Mesendoderm (in vitro differentiated cells): ENCODE measurements at regions not wholly inside any gene's neighbourhood (a gene's known extent, or its start where the extent isn't known, plus 50 kb on each side); places are given as distances from the start of the nearest gene placed in this dataset.

Experiments used
- DNase-seq: peaks from one replicate; pipeline ENCODE4 v3.0.0; 2013
- H2AK5ac ChIP-seq: 2 replicates; pipeline ENCODE4 v1.6.1; 2013; ENCODE audit warnings: low read length, inconsistent platforms
- H2BK120ac ChIP-seq: 2 replicates; pipeline ENCODE4 v1.6.1; 2013; ENCODE audit warnings: low read depth, mild to moderate bottlenecking, low read length, moderate library complexity, mixed read lengths
- H2BK15ac ChIP-seq: replicated peaks from 2 replicates; pipeline ENCODE4 v1.6.1; 2013; ENCODE audit warnings: low read depth, mild to moderate bottlenecking, moderate library complexity
- H2BK5ac ChIP-seq: 2 replicates; pipeline ENCODE4 v1.6.1; 2013; ENCODE audit warnings: low read length, inconsistent platforms
- H3K18ac ChIP-seq: 2 replicates; pipeline ENCODE4 v1.6.1; 2013; ENCODE audit warnings: mild to moderate bottlenecking, low read length, mixed read lengths
- H3K23ac ChIP-seq: one replicate; pipeline ENCODE4 v1.6.1; 2013; ENCODE audit warnings: low read length
- H3K27ac ChIP-seq: 2 replicates; pipeline ENCODE4 v1.5.1; 2013; ENCODE audit warnings: low read depth, mild to moderate bottlenecking, inconsistent platforms, low read length, moderate library complexity
- H3K27me3 ChIP-seq: 2 replicates; pipeline ENCODE4 v1.6.1; 2013; ENCODE audit warnings: low read length, control low read depth, mild to moderate bottlenecking, inconsistent platforms; ENCODE audit not compliant: insufficient read depth, poor library complexity
- H3K36me3 ChIP-seq: 2 replicates; pipeline ENCODE4 v1.6.1; 2013; ENCODE audit warnings: low read length, inconsistent platforms; ENCODE audit not compliant: control insufficient read depth, insufficient read depth
- H3K4ac ChIP-seq: one replicate; pipeline ENCODE4 v1.6.1; 2013; ENCODE audit warnings: low read depth, mild to moderate bottlenecking, low read length, moderate library complexity
- H3K4me1 ChIP-seq: 2 replicates; pipeline ENCODE4 v1.6.1; 2013; ENCODE audit warnings: low read depth, low read length, inconsistent platforms; ENCODE audit not compliant: control insufficient read depth
- H3K4me2 ChIP-seq: 2 replicates; pipeline ENCODE4 v1.6.1; 2013; ENCODE audit warnings: low read length
- H3K4me3 ChIP-seq: 2 replicates; pipeline ENCODE4 v1.5.1; 2013; ENCODE audit warnings: mild to moderate bottlenecking, low read length
- H3K56ac ChIP-seq: one replicate; pipeline ENCODE4 v1.6.1; 2013; ENCODE audit warnings: low read length
- H3K79me1 ChIP-seq: 2 replicates; pipeline ENCODE4 v1.6.1; 2013; ENCODE audit warnings: low read length, inconsistent platforms
- H3K79me2 ChIP-seq: 2 replicates; pipeline ENCODE4 v1.6.1; 2013; ENCODE audit warnings: mild to moderate bottlenecking, low read length; ENCODE audit not compliant: control insufficient read depth, insufficient read depth
- H3K9ac ChIP-seq: 2 replicates; pipeline ENCODE4 v1.6.1; 2013; ENCODE audit warnings: low read length, inconsistent platforms
- H4K5ac ChIP-seq: one replicate; pipeline ENCODE4 v1.6.1; 2013; ENCODE audit warnings: low read length
- H4K8ac ChIP-seq: one replicate; pipeline ENCODE4 v1.6.1; 2013; ENCODE audit warnings: low read depth, mild to moderate bottlenecking, control low read depth, low read length, moderate library complexity
- WGBS: extraction: QIAGEN DNeasy Blood & Tissue Kit; methylation state at CpG from one replicate; pipeline ENCODE4 v1.1.7; 2013; ENCODE audit warnings: low lambda C conversion rate, missing lambda C conversion rate; ENCODE audit not compliant: insufficient coverage; ENCODE audit errors: extremely low coverage; 5-methylcytosine and 5-hydroxymethylcytosine counted together

DNA sequence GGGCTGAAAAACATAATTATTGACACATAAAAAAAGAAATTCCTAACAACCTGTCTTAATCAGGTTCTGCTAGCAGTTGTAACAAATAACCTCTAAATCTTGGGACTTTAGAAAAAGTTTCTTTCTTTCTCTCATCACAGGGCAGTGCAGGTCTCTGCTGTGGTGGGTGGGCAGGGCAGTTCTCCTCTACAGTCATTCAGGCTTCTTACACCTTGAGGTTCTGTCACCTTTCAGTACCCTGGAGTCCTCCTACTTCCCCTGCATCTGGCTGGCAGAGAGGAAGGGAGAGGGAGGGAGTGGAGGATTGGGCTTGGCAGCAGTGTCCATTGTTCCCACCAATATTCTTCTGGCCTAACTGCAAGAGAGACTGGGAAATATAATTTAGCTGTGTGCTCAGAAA lies 112.2 kb upstream of the ANKRD55 start:
- no peak overlapping the region for H3K4me3 ChIP-seq
- no peak for DNase-seq
- no peak overlapping the region for H3K23ac ChIP-seq
- H3K79me2 ChIP-seq, result no peaks in the 10 kb centered on the region
- H4K8ac ChIP-seq, result no peak overlapping the region
- no peak overlapping the region for H2BK15ac ChIP-seq
- H3K9ac ChIP-seq, result no peak overlapping the region
- no peaks in the 10 kb centered on the region for H3K36me3 ChIP-seq
- no peaks in the 10 kb centered on the region for H3K27me3 ChIP-seq
- H2BK5ac ChIP-seq, result no peak overlapping the region
- no peak overlapping the region for H3K4ac ChIP-seq
- H3K18ac ChIP-seq, result no peak overlapping the region
- no peak overlapping the region for H4K5ac ChIP-seq
- no peaks in the 10 kb centered on the region for H3K4me1 ChIP-seq
- no peaks in the 10 kb centered on the region for H3K79me1 ChIP-seq
- H2AK5ac ChIP-seq, result no peak overlapping the region
- H2BK120ac ChIP-seq, result no peak overlapping the region
- no peak overlapping the region for H3K27ac ChIP-seq
- H3K56ac ChIP-seq, result no peak overlapping the region
- no peak overlapping the region for H3K4me2 ChIP-seq

DNA sequence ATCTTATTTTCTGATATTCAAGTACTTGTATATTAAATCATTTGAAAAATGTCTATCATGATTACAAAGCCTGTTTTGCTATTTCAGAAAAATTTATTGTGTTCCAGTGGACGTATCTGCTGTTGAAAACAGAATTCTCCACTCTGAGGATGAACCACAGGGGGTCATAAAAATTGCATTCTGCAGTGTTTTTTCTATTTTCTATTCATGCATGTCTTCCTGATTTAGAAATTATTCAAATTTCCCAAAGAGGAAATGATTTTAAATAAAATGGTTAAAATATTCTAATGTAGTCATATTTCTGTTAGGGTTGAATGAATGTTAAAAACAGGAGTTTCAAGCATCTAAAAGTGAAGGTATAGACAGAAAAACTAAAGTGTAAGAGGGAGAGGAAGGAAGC lies 111.5 kb upstream of the ANKRD55 start:
- no CpG with 5 or more reads among the region's 1 CpG for WGBS

DNA sequence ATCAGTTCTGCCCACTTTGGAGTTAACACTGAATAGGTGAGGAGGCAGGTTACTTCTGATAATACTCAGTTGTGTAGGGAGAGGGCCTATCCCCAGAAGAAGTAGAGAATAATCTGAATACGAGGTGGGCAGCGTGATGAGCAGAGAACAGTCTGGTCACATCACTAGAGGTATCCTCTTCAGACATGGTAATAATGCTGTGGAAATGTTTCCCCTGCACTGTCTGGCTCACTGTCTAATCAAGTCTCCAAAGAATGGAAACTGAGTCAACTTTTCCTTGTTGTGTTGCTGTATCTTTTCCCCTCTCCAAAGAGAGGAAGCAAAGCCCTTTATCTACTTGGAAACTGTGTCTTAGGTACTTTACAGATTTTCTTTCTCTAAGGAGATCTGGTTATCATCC lies 110.9 kb upstream of the ANKRD55 start:
- Histone ChIP-seq H3K79me2 (no peaks in the 10 kb centered on the region), H2BK15ac (no peak overlapping the region), H2BK5ac (no peak overlapping the region), H3K56ac (no peak overlapping the region), H3K4me1 (no peaks in the 10 kb centered on the region), H3K36me3 (no peaks in the 10 kb centered on the region), H3K4ac (no peak overlapping the region), H3K4me3 (no peak overlapping the region), H3K18ac (no peak overlapping the region), H4K5ac (no peak overlapping the region), H2AK5ac (no peak overlapping the region), H3K79me1 (no peaks in the 10 kb centered on the region), H3K23ac (no peak overlapping the region), H3K27me3 (no peaks in the 10 kb centered on the region), H3K4me2 (no peak overlapping the region), H4K8ac (no peak overlapping the region), H3K9ac (no peak overlapping the region), H2BK120ac (no peak overlapping the region), H3K27ac (no peak overlapping the region)
- no CpG with 5 or more reads among the region's 2 CpGs for WGBS
- DNase-seq, result no peak

More for the DNA sequence above, 111.5 kb upstream of the ANKRD55 start:
- no peaks in the 10 kb centered on the region for H3K79me2 ChIP-seq
- H2BK5ac ChIP-seq, result no peak overlapping the region
- H3K23ac ChIP-seq, result no peak overlapping the region
- H3K4me3 ChIP-seq, result no peak overlapping the region
- H3K27me3 ChIP-seq, result no peaks in the 10 kb centered on the region
- H3K18ac ChIP-seq, result no peak overlapping the region
- no peak overlapping the region for H2BK120ac ChIP-seq
- H3K79me1 ChIP-seq, result no peaks in the 10 kb centered on the region
- H3K4ac ChIP-seq, result no peak overlapping the region
- no peak overlapping the region for H3K9ac ChIP-seq
- H2AK5ac ChIP-seq, result no peak overlapping the region
- no peak overlapping the region for H3K4me2 ChIP-seq
- DNase-seq, result no peak
- no peaks in the 10 kb centered on the region for H3K4me1 ChIP-seq
- H3K27ac ChIP-seq, result no peak overlapping the region
- no peak overlapping the region for H3K56ac ChIP-seq
- no peak overlapping the region for H4K5ac ChIP-seq
- H4K8ac ChIP-seq, result no peak overlapping the region
- H3K36me3 ChIP-seq, result no peaks in the 10 kb centered on the region
- no peak overlapping the region for H2BK15ac ChIP-seq

DNA sequence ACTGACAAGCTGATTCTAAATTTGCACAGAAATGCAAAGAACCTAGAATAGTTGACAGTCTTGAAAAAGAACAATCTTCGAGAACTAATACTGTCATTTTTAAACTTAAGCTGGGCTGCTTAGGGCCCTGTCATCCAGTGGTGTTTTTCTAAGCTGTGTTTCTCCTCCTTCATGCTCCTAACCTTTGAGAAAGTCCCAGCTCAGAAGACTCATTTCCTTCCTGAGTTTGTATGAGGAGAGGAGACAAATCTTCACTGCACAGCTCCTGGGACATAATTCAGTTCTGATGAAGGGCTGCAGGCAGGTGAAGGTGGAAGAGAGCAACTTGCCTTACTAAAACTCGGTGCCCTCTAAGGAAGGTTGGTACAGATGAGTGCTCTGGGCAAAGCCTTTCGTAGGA lies 109.5 kb upstream of the ANKRD55 start:
- Histone ChIP-seq H3K36me3 (no peaks in the 10 kb centered on the region), H2AK5ac (no peak overlapping the region), H2BK120ac (no peak overlapping the region), H2BK15ac (no peak overlapping the region), H3K27ac (no peak overlapping the region), H3K4ac (no peak overlapping the region), H3K4me3 (no peak overlapping the region), H3K4me2 (no peak overlapping the region), H3K23ac (no peak overlapping the region), H3K9ac (no peak overlapping the region), H3K27me3 (no peaks in the 10 kb centered on the region), H2BK5ac (no peak overlapping the region), H3K18ac (no peak overlapping the region), H3K79me2 (no peaks in the 10 kb centered on the region), H3K4me1 (no peaks in the 10 kb centered on the region), H3K56ac (no peak overlapping the region), H3K79me1 (no peaks in the 10 kb centered on the region), H4K5ac (no peak overlapping the region), H4K8ac (no peak overlapping the region)
- DNase-seq, result no peak
- no CpG with 5 or more reads among the region's 3 CpGs for WGBS

DNA sequence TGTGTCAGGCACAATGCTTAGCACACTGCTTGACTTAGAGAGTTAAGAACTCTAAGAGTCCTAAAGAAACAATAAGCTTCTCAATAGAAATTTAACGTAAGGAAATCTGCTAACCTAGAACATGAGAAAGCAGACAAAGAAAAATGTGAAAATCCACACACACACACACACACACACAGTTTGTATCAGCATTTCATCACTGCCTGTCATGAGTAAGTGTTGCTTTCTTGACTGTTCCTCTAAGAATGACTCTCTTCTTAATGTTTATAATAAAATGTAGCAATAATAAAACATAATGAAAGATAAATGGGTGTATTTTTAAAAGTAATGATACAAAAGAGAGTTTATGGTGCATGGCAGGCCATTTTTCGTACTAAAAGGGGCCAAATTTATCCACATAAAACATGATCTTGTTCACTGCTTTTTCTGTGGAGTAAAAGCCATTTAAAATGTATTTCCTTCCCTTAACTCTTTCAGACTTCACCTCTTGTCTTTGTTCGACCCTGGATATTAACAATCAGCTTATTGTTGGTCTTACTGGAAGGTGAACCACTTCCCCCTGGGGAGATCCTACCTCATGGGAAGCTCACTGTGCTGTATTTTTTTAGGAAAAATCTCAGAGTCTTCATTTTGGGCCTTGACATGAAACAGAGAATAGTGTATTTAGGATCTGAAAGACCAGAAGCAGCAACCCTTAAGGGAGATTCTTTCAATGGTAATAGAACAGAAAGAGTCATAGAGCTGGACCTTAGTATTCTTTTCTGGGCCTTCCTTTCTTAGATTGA lies 107.3 kb upstream of the ANKRD55 start:
- H3K36me3 ChIP-seq, result no peaks in the 10 kb centered on the region
- no peaks in the 10 kb centered on the region for H3K4me1 ChIP-seq
- no peak overlapping the region for H2BK5ac ChIP-seq
- H4K5ac ChIP-seq, result no peak overlapping the region
- H3K27me3 ChIP-seq, result no peaks in the 10 kb centered on the region
- no peak for DNase-seq
- no peak overlapping the region for H3K4me3 ChIP-seq
- no peak overlapping the region for H3K56ac ChIP-seq
- no peak overlapping the region for H3K18ac ChIP-seq
- H3K79me1 ChIP-seq, result no peaks in the 10 kb centered on the region
- H2AK5ac ChIP-seq, result no peak overlapping the region
- no peak overlapping the region for H2BK15ac ChIP-seq
- no peak overlapping the region for H3K27ac ChIP-seq
- no peak overlapping the region for H3K23ac ChIP-seq
- no peak overlapping the region for H3K9ac ChIP-seq
- no peak overlapping the region for H4K8ac ChIP-seq
- no peak overlapping the region for H3K4ac ChIP-seq
- no CpG with 5 or more reads among the region's 3 CpGs for WGBS
- no peaks in the 10 kb centered on the region for H3K79me2 ChIP-seq
- H3K4me2 ChIP-seq, result no peak overlapping the region
- no peak overlapping the region for H2BK120ac ChIP-seq

DNA sequence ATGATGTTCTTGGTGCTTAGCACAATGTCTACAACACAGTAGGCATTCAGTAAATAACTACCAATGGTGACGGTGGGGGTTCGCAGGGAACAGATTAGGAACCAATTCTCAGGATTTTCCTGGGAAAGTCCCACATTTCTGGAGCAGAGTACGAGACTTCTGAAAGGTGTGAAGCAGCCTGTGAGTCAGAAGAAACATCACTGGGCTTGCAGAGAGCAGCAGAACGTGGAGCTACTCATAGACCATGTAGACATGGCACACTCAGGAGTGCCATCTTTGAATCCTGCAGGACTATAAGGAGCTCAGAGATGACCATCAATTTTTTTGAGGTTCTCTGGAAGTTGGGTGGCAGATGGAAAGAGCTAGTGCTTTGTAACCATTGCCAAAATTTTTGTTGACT lies 106.6 kb upstream of the ANKRD55 start:
- Histone ChIP-seq H3K4me1 (no peaks in the 10 kb centered on the region), H2AK5ac (no peak overlapping the region), H3K23ac (no peak overlapping the region), H3K4ac (no peak overlapping the region), H3K9ac (no peak overlapping the region), H3K79me2 (no peaks in the 10 kb centered on the region), H2BK120ac (no peak overlapping the region), H3K18ac (no peak overlapping the region), H3K4me3 (no peak overlapping the region), H3K36me3 (no peaks in the 10 kb centered on the region), H3K27ac (no peak overlapping the region), H3K4me2 (no peak overlapping the region), H4K5ac (no peak overlapping the region), H3K27me3 (no peaks in the 10 kb centered on the region), H3K56ac (no peak overlapping the region), H3K79me1 (no peaks in the 10 kb centered on the region), H4K8ac (no peak overlapping the region), H2BK15ac (no peak overlapping the region), H2BK5ac (no peak overlapping the region)
- DNase-seq, result no peak
- no CpG with 5 or more reads among the region's 4 CpGs for WGBS
